SU-DHL-6 (cell line): ENCODE measurements at regions not wholly inside any gene's neighbourhood (a gene's known extent, or its start where the extent isn't known, plus 50 kb on each side); places are given as distances from the start of the nearest gene placed in this dataset.

Source experiments
- H2AFZ ChIP-seq: fragments of 200-600 bp; sonication (generic); 2 replicates; pipeline ENCODE4 v1.6.1; 2014; ENCODE audit warnings: low read depth, mild to moderate bottlenecking, moderate library complexity, mixed read lengths, antibody characterized with exemption, low read length; ENCODE audit not compliant: severe bottlenecking
- H3F3A ChIP-seq: fragments of 200-600 bp; shearing (Covaris generic); 2 replicates; pipeline ENCODE4 v1.6.0; 2016; ENCODE audit warnings: antibody characterized with exemption, mild to moderate bottlenecking; ENCODE audit not compliant: insufficient read depth
- H3K27ac ChIP-seq: fragments of 200-600 bp; sonication (generic); 2 replicates; pipeline ENCODE4 v1.5.1; 2016; ENCODE audit warnings: low read depth, mild to moderate bottlenecking, low read length, moderate library complexity, mixed read lengths
- H3K27me3 ChIP-seq: fragments of 200-600 bp; sonication (generic), shearing (Covaris generic); 2 replicates; pipeline ENCODE4 v1.6.0; 2014; ENCODE audit warnings: mild to moderate bottlenecking, low read length
- H3K36me3 ChIP-seq: fragments of 200-600 bp; sonication (generic); 2 replicates; pipeline ENCODE4 v1.6.1; 2014; ENCODE audit warnings: mild to moderate bottlenecking, low read length, mixed read lengths
- H3K4me2 ChIP-seq: fragments of 300-600, 200-600 bp; shearing (Covaris generic), sonication (generic); 2 replicates; pipeline ENCODE4 v1.6.0; 2014; ENCODE audit warnings: low read length, low read depth, mild to moderate bottlenecking; ENCODE audit not compliant: poor library complexity, severe bottlenecking
- H3K4me3 ChIP-seq: fragments of 200-600 bp; sonication (generic); 2 replicates; pipeline ENCODE4 v1.5.1; 2014; ENCODE audit warnings: antibody characterized with exemption, low read length, mild to moderate bottlenecking, mixed read lengths; ENCODE audit not compliant: insufficient read depth, poor library complexity, severe bottlenecking
- H3K79me2 ChIP-seq: fragments of 200-600 bp; sonication (generic); 2 replicates; pipeline ENCODE4 v1.6.1; 2014; ENCODE audit warnings: mild to moderate bottlenecking, low read length, moderate library complexity; ENCODE audit not compliant: insufficient read depth
- H3K9ac ChIP-seq: fragments of 200-600 bp; sonication (generic); 2 replicates; pipeline ENCODE4 v1.7.0; 2014; ENCODE audit warnings: mild to moderate bottlenecking, low read length
- H3K9me2 ChIP-seq: fragments of 200-600 bp; sonication (generic); replicated peaks from 2 replicates; pipeline ENCODE4 v1.6.1; 2014; ENCODE audit warnings: low read length; ENCODE audit not compliant: insufficient read depth
- H3K9me3 ChIP-seq: fragments of 200-600 bp; sonication (generic); 2 replicates; pipeline ENCODE4 v1.6.1; 2014; ENCODE audit warnings: low read length, mixed read lengths; ENCODE audit not compliant: insufficient read depth
- H4K20me1 ChIP-seq: fragments of 200-600 bp; sonication (generic); 2 replicates; pipeline ENCODE4 v1.6.1; 2014; ENCODE audit warnings: low read depth, mild to moderate bottlenecking, antibody characterized with exemption, low read length, moderate library complexity, mixed read lengths
- EZH2phosphoT487 ChIP-seq: fragments of 200-600 bp; sonication (generic), shearing (Covaris generic); conservative IDR thresholded peaks from 2 replicates; pipeline ENCODE4 v1.6.1; 2018; ENCODE audit warnings: mild to moderate bottlenecking, antibody characterized with exemption, low read length, moderate library complexity, mixed read lengths
- TF ChIP-seq, protein P1 (sequence below): fragments of 200-600 bp; sonication (generic); IDR thresholded peaks from one replicate; pipeline ENCODE4 v1.5.1; 2017; ENCODE audit warnings: antibody characterized with exemption, mild to moderate bottlenecking, low read length, moderate library complexity; ENCODE audit not compliant: insufficient read depth, poor library complexity, severe bottlenecking

DNA sequence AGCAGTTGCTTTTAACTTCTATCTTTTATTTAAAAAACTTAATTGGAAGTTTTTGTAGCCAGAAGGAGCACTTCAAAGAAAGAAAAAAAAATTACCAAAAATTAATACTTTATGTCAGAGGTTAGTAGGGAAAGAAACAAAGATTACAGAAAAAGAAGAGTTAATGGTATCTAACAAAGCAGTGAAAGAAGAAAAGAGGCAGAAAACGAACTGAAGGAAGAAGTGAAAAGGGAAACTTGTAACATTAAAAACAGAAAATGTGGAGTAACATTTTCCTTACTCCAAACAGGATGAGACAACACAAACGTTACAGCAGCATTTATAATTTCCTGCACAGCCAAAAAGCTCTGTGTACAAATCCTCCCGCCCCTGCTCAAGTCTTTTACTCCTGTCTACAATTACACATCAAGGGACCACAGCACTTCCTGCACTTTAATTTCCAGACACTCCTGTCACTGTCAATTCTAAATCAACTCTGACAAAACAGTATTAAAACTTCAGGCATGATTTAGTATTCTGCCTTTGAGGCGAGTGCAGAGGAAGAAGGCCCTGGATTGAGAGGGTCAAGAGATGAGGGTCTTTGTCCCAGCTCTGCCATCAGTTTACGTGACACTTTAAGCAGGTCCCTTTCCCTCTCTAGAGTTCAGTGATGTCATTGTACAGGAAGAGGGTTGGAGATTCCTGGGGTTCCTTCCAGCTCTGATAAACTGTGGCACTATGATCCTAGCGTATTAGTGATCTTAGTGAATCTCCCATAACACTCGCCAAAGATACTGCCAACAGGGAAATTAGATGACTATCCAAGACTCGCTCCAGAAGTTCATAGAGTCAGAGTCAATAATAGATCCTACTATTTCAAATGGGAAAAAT is 53.2 kb upstream of the LSM14A start:
- no peaks in the 10 kb centered on the region for H3K9me2 ChIP-seq
- H3K79me2 ChIP-seq, result no peaks in the 10 kb centered on the region
- H3K4me2 ChIP-seq, result no peak overlapping the region
- no peak overlapping the region for H2AFZ ChIP-seq
- H3K4me3 ChIP-seq, result no peak overlapping the region
- no peaks in the 10 kb centered on the region for H4K20me1 ChIP-seq
- H3K9me3 ChIP-seq, result no peaks in the 10 kb centered on the region
- TF ChIP-seq, protein P1, sequence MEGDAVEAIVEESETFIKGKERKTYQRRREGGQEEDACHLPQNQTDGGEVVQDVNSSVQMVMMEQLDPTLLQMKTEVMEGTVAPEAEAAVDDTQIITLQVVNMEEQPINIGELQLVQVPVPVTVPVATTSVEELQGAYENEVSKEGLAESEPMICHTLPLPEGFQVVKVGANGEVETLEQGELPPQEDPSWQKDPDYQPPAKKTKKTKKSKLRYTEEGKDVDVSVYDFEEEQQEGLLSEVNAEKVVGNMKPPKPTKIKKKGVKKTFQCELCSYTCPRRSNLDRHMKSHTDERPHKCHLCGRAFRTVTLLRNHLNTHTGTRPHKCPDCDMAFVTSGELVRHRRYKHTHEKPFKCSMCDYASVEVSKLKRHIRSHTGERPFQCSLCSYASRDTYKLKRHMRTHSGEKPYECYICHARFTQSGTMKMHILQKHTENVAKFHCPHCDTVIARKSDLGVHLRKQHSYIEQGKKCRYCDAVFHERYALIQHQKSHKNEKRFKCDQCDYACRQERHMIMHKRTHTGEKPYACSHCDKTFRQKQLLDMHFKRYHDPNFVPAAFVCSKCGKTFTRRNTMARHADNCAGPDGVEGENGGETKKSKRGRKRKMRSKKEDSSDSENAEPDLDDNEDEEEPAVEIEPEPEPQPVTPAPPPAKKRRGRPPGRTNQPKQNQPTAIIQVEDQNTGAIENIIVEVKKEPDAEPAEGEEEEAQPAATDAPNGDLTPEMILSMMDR, result no peak
- no peak for TF ChIP-seq EZH2phosphoT487
- no peak overlapping the region for H3K27ac ChIP-seq
- no peaks in the 10 kb centered on the region for H3F3A ChIP-seq
- H3K36me3 ChIP-seq, result no peaks in the 10 kb centered on the region
- no peak overlapping the region for H3K9ac ChIP-seq
- no peaks in the 10 kb centered on the region for H3K27me3 ChIP-seq

DNA sequence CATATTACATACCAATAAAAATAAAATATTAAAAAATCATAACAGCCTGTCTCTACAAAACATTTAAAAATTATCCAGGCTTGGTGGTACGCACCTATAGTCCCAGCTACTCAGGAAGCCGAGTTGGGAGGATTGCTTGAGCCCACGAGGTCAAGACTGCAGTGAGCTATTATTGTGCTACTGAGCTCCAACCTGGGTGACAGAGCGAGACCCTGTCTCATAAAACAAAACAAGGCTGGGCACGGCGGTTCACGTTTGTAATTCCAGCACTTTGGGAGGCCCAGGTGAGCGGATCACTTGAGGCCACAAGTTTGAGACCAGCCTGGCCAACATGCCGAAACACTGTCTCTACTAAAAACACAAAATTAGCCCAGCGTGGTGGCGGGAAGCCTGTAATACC is 52.2 kb upstream of the LSM14A start:
- Histone ChIP-seq H3K9me3 (no peaks in the 10 kb centered on the region), H3K36me3 (no peaks in the 10 kb centered on the region), H3K9me2 (no peaks in the 10 kb centered on the region), H3K4me2 (no peak overlapping the region), H4K20me1 (no peaks in the 10 kb centered on the region), H3F3A (no peaks in the 10 kb centered on the region), H3K9ac (no peak overlapping the region), H3K27me3 (no peaks in the 10 kb centered on the region), H3K4me3 (no peak overlapping the region), H3K27ac (no peak overlapping the region), H3K79me2 (no peaks in the 10 kb centered on the region), H2AFZ (no peak overlapping the region)
- TF ChIP-seq EZH2phosphoT487, result no peak
- TF ChIP-seq, protein P1, result no peak

DNA sequence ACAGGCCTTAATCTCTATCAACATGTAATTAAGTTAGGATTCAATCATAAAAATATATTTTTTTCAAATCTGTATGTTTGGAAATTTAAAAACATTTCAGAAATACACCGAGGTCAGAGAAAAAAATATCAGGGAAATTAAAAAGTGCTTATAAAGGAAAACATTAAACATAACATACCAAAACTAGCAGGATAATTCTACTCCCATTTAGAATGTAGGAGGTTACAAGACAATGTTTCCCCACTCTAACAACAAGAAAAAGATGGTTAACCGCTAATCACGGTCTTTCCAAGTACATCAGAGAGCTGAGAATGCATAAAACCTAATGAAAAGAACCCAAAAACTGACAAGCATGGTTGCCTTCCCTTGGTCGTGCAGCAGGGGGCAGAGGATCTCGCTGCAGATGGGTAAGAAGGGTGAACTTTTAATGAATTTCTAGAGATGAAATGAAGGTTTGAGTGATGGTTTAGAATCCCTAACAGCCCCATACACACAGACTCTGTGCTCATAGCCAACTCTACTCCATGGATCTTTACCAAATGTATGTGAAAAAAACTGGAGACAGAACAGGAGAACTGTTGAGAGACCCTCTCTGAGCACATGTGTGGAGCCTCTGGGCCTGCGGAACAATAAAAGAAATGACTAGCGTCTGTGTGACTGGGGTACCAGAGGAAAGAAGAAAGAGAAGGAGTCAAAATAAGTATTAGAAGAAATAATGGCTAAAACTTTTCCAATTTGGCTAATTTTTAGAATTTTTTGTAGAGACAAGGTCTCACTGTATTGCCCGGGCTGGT is 51.3 kb upstream of the LSM14A start:
- no peaks in the 10 kb centered on the region for H4K20me1 ChIP-seq
- TF ChIP-seq, protein P1, result peak; percentile 59
- TF ChIP-seq EZH2phosphoT487, result no peak

More for the DNA sequence above, 51.3 kb upstream of the LSM14A start:
- no peak overlapping the region for H3K9ac ChIP-seq
- H3K9me3 ChIP-seq, result no peaks in the 10 kb centered on the region
- H2AFZ ChIP-seq, result no peak overlapping the region
- no peaks in the 10 kb centered on the region for H3K9me2 ChIP-seq
- H3F3A ChIP-seq, result no peaks in the 10 kb centered on the region
- no peak overlapping the region for H3K4me2 ChIP-seq
- H3K79me2 ChIP-seq, result no peaks in the 10 kb centered on the region
- no peaks in the 10 kb centered on the region for H3K36me3 ChIP-seq
- no peak overlapping the region for H3K4me3 ChIP-seq
- no peaks in the 10 kb centered on the region for H3K27me3 ChIP-seq
- no peak overlapping the region for H3K27ac ChIP-seq
